Ovary (tissue), 7 donors: ENCODE measurements at regions not wholly inside any gene's neighbourhood (a gene's known extent, or its start where the extent isn't known, plus 50 kb on each side); places are given as distances from the start of the nearest gene placed in this dataset.

ENCODE experiments used
- DNase-seq, 5 donors: peaks; one replicate each; pipeline ENCODE4 v3.0.0-alpha.2; 2019 to 2020
- H3K27ac ChIP-seq, 2 donors: fragments of 200-600 bp; one replicate each; pipeline versions ENCODE4 v1.5.1 to v1.8.0; 2019 to 2022
- H3K27me3 ChIP-seq: fragments of 200-600 bp; one replicate; pipeline ENCODE4 v1.8.0; 2022
- H3K36me3 ChIP-seq: fragments of 200-600 bp; sonication (generic); one replicate; pipeline ENCODE4 v1.5.1; 2019
- H3K4me1 ChIP-seq: one replicate; pipeline ENCODE4 v1.8.1; 2013; ENCODE audit warnings: mild to moderate bottlenecking, moderate library complexity; ENCODE audit not compliant: insufficient read depth
- H3K4me3 ChIP-seq: fragments of 200-600 bp; sonication (generic); one replicate; pipeline ENCODE4 v1.5.1; 2017
- H3K9me3 ChIP-seq, 2 donors: fragments of 200-600 bp in 1 of 2; sonication (generic) in 1 of 2; one replicate each; pipeline versions ENCODE4 v1.5.1 to v1.8.1; 2013 to 2019; ENCODE audit warnings: mild to moderate bottlenecking in 1 of 2, moderate library complexity in 1 of 2
- EP300 ChIP-seq: sonication (generic); formaldehyde crosslinking; IDR thresholded peaks from one replicate; pipeline ENCODE4 v1.6.1; 2017; ENCODE audit warnings: antibody characterized with exemption
- POLR2A ChIP-seq: fragments of 450-650 bp; IDR thresholded peaks from one replicate; pipeline ENCODE4 v1.6.1; 2017; ENCODE audit warnings: antibody characterized with exemption, mild to moderate bottlenecking, moderate library complexity
- WGBS, 3 donors: extraction: QIAGEN DNeasy Blood & Tissue Kit in 1 of 3; methylation state at CpG; one replicate each; pipeline versions ENCODE4 v1.1.5 to v1.1.7; 2013 to 2017; 5-methylcytosine and 5-hydroxymethylcytosine counted together
- intact Hi-C, 4 donors: fragments of 100-400 bp; cut with DNase I; formaldehyde crosslinking; loops; one replicate each; pipeline versions ENCODE4 v1.11.0 to v1.15.1; 2022 to 2023
- TF ChIP-seq, protein P1 (sequence below), 3 donors: fragments of 450-650 bp in 2 of 3; fragments of 200-600 bp in 1 of 3; IDR thresholded peaks; one replicate each; pipeline versions ENCODE4 v1.5.1 to v1.8.0; 2016 to 2022; ENCODE audit warnings: antibody characterized with exemption in 3 of 3, mild to moderate bottlenecking in 1 of 3
- donor health status: DM: no; HTN: no; CAD: no; lungs with moderate emphysema.
- donor health status: DM: no; HTN: no; CAD: no.
- donor health status: Bipolar disorder and iron deficiency.
- donor health status: DM: no; HTN: no; CAD: no.
- donor health status: DM: yes; HTN: yes; CAD: no.

DNA sequence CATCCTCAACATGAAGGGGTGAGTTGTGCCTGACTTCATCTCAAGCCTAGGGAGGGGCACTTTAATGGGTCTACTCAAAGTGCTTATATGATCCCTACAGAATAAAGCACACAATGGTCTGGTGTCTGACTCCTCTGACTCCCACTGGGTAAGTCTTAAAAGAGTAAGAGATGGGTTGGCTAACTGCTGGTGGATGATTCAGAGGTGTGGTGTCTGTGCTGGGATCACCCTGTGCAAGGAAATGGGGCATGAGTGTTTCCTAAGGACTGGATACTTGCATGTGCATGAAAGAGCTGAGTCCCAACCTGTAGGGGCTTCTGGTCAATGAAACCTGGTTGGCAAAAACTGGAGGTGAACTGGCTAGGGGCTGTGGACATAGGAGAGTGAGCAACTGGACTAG is 158.8 kb downstream of the IL20RB start:
- no peaks in the 10 kb centered on the region for H3K4me1 ChIP-seq
- no peaks in the 10 kb centered on the region for H3K36me3 ChIP-seq
- intact Hi-C loops, result no loop called here
- no peak overlapping the region for H3K27ac ChIP-seq
- no peak for DNase-seq
- no peak overlapping the region for H3K4me3 ChIP-seq
- no peaks in the 10 kb centered on the region for H3K27me3 ChIP-seq
- no peaks in the 10 kb centered on the region for H3K9me3 ChIP-seq
- TF ChIP-seq, protein P1, sequence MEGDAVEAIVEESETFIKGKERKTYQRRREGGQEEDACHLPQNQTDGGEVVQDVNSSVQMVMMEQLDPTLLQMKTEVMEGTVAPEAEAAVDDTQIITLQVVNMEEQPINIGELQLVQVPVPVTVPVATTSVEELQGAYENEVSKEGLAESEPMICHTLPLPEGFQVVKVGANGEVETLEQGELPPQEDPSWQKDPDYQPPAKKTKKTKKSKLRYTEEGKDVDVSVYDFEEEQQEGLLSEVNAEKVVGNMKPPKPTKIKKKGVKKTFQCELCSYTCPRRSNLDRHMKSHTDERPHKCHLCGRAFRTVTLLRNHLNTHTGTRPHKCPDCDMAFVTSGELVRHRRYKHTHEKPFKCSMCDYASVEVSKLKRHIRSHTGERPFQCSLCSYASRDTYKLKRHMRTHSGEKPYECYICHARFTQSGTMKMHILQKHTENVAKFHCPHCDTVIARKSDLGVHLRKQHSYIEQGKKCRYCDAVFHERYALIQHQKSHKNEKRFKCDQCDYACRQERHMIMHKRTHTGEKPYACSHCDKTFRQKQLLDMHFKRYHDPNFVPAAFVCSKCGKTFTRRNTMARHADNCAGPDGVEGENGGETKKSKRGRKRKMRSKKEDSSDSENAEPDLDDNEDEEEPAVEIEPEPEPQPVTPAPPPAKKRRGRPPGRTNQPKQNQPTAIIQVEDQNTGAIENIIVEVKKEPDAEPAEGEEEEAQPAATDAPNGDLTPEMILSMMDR (IDR thresholded peaks at IDR 0.05), result no peak
- TF ChIP-seq EP300, result no peak
- no peak for TF ChIP-seq POLR2A

DNA sequence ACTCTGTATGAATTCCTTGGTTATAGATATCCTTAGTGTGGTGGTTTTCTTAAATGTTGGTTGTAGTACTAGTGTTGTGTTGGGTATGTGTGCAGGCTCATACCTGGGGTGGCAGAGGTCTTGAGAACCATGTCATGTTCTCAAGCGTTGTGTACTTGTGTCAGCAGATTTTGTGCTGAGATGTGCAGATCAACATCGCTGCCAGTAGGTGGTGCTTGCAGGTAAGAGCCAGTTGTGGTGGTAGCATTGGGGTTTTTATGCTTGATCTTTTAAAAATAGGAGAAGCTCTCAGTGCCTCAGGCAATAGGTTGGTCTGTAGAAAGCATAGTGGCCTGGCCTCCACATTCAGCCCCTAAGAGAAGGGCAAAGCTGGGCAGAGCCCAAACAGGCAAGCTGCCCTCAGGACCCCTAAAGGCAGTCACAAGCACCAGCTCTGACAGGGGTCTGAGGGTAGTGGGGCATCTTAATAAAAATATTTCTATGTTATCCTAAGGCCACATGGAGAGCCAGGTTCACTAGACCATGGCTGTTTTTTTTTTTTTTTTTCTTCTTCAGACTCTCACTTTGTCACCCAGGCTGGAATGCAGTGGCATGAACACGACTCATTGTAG is 164.0 kb downstream of the IL20RB start:
- H3K4me3 ChIP-seq, result no peak overlapping the region
- 32 to 36% (median 36%) methylated on average over 3 of the region's 3 CpGs for WGBS, 3 donors
- H3K27ac ChIP-seq, result no peak overlapping the region
- no peaks in the 10 kb centered on the region for H3K27me3 ChIP-seq
- intact Hi-C loops, result no loop called here
- H3K4me1 ChIP-seq, result no peaks in the 10 kb centered on the region
- no peak for DNase-seq
- H3K9me3 ChIP-seq, result no peaks in the 10 kb centered on the region
- TF ChIP-seq, protein P1 (IDR thresholded peaks at IDR 0.05), result no peak
- TF ChIP-seq EP300, result no peak
- no peak for TF ChIP-seq POLR2A
- no peaks in the 10 kb centered on the region for H3K36me3 ChIP-seq

DNA sequence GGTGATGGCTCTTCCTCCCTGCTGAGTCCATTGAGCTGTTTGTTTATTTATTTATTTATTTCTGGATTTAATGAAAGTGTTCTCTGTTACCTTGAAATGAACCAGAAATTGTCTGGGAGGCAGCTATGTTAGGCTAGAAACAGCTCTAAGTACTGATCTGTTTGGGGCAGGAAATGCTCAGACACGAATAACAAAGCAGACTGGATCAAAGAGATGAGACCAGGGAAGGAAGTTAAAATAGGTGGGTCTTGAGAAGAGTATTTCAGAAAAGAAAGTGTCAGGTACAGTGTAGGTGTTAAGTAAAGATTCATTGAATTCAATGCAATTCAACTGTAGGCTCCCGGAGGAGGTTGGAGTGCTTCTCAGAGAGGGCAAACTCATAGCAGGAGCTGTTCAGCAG is 173.3 kb downstream of the IL20RB start:
- Histone ChIP-seq H3K27me3 (no peaks in the 10 kb centered on the region), H3K4me3 (no peak overlapping the region), H3K9me3 (no peaks in the 10 kb centered on the region), H3K36me3 (no peaks in the 10 kb centered on the region), H3K27ac (no peak overlapping the region), H3K4me1 (no peaks in the 10 kb centered on the region)
- WGBS, 3 donors, result 59 to 70% (median 59%) methylated on average over 2 of the region's 2 CpGs
- DNase-seq, result no peak
- intact Hi-C loops, result no loop called here
- TF ChIP-seq POLR2A (no peak), EP300 (no peak)
- TF ChIP-seq, protein P1 (IDR thresholded peaks at IDR 0.05), result no peak

DNA sequence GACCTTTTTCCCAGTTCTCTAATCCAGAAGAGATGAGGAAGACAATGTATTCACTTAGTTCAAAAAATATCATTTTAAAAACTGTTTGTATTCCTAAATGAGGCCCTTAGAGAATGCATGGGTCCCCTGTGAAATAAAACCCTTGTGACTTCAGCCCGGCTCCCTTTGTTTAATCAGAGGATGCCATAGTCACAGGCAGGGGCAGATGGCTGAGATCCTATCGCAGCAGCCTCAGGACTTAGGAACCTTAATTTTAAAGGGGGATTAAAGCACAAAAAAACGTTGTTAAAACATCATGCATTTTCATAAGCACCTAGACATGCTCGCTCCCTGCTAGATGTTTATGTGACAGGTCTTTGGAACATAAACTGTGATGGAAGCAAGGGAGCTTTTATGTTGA is 176.6 kb downstream of the IL20RB start:
- TF ChIP-seq, protein P1 (IDR thresholded peaks at IDR 0.05), result no peak
- TF ChIP-seq POLR2A, result no peak
- no peak for TF ChIP-seq EP300
- H3K27ac ChIP-seq, result no peak overlapping the region
- H3K4me1 ChIP-seq, result no peaks in the 10 kb centered on the region
- H3K36me3 ChIP-seq, result no peaks in the 10 kb centered on the region
- no peak for DNase-seq
- intact Hi-C loops, result no loop called here
- no peaks in the 10 kb centered on the region for H3K27me3 ChIP-seq
- H3K9me3 ChIP-seq, result no peaks in the 10 kb centered on the region
- H3K4me3 ChIP-seq, result no peak overlapping the region
- WGBS, 3 donors, result 60 to 61% (median 60%) methylated on average over 4 of the region's 4 CpGs
